HG02588 (cell line): ENCODE measurements at regions not wholly inside any gene's neighbourhood (a gene's known extent, or its start where the extent isn't known, plus 50 kb on each side); places are given as distances from the start of the nearest gene placed in this dataset.
"Not testable (repeated sequence)": the region's sequence is repeated elsewhere in the genome, so short reads cannot be mapped to it uniquely, and the experiment has no call there.

Source experiments
- ATAC-seq: cut with Tn5 transposase; IDR thresholded peaks from one replicate; pipeline ENCODE4 v1.9.1; 2021; ENCODE audit warnings: mild to moderate bottlenecking, moderate library complexity; ENCODE audit not compliant: unreplicated experiment

GRCh38 chr10:2812631-2813030, 254.7 kb upstream of the PFKP start:
- no peak for ATAC-seq

GRCh38 chr10:2800178-2800577, 267.2 kb upstream of the PFKP start:
- ATAC-seq = no peak

- no peak for ATAC-seq
Measured at GRCh38 chr10:2798336-2799022, 268.9 kb upstream of the PFKP start.

GRCh38 chr10:2791774-2792443, 275.4 kb upstream of the PFKP start:
- peak; percentile 65 for ATAC-seq

- no peak for ATAC-seq
Measured at GRCh38 chr10:2790396-2791188, 276.8 kb upstream of the PFKP start.

GRCh38 chr10:2786251-2786650, 281.1 kb upstream of the PFKP start:
- no peak for ATAC-seq

- ATAC-seq = no peak
Measured at GRCh38 chr10:2784766-2785165, 282.6 kb upstream of the PFKP start.

GRCh38 chr10:2782950-2783349, 284.4 kb upstream of the PFKP start:
- ATAC-seq = no peak

GRCh38 chr10:2782265-2782664, 285.1 kb upstream of the PFKP start:
- no peak for ATAC-seq

- ATAC-seq = no peak
Measured at GRCh38 chr10:2777666-2778355, 289.5 kb upstream of the PFKP start.

GRCh38 chr10:2772816-2773631, 294.3 kb upstream of the PFKP start:
- ATAC-seq = no peak

- ATAC-seq = no peak
Measured at GRCh38 chr10:2772135-2772534, 295.2 kb upstream of the PFKP start.

GRCh38 chr10:2767293-2767692, 300.1 kb upstream of the PFKP start:
- ATAC-seq = not testable (repeated sequence)

- ATAC-seq = no peak
Measured at GRCh38 chr10:2761971-2762370, 305.4 kb upstream of the PFKP start.

GRCh38 chr10:2761311-2761710, 306.0 kb upstream of the PFKP start:
- ATAC-seq = no peak

- ATAC-seq = no peak
Measured at GRCh38 chr10:2760736-2761135, 306.6 kb upstream of the PFKP start.

- no peak for ATAC-seq
Measured at GRCh38 chr10:2759233-2759632, 308.1 kb upstream of the PFKP start.

GRCh38 chr10:2754943-2755342, 312.4 kb upstream of the PFKP start:
- no peak for ATAC-seq

GRCh38 chr10:2748287-2748686, 319.1 kb upstream of the PFKP start:
- ATAC-seq = no peak

- no peak for ATAC-seq
Measured at GRCh38 chr10:2746638-2747037, 320.7 kb upstream of the PFKP start.
